Thyroid gland (tissue), 4 donors: ENCODE measurements at regions not wholly inside any gene's neighbourhood (a gene's known extent, or its start where the extent isn't known, plus 50 kb on each side); places are given as distances from the start of the nearest gene placed in this dataset.

Experiments used
- CTCF ChIP-seq, 6 experiments: fragments of 200-600 bp in 3 of 6; fragments of 450-650 bp in 3 of 6; sonication (generic) in 3 of 6; IDR thresholded peaks; one replicate each; pipeline ENCODE4 v1.5.1; 2016 to 2019; ENCODE audit warnings: antibody characterized with exemption in 6 of 6, mild to moderate bottlenecking in 2 of 6, inconsistent platforms in 1 of 6, moderate library complexity in 1 of 6
- POLR2A ChIP-seq, 2 donors: fragments of 450-650 bp; IDR thresholded peaks; one replicate each; pipeline ENCODE4 v1.6.1; 2017; ENCODE audit warnings: antibody characterized with exemption in 2 of 2, mild to moderate bottlenecking in 2 of 2, moderate library complexity in 1 of 2

GRCh38 chr18:24534271-24534670 lies 73.8 kb downstream of the HRH4 start:
- TF ChIP-seq CTCF (IDR thresholded peaks at IDR 0.05) (no peak), POLR2A (IDR thresholded peaks at IDR 0.05) (no peak)
